CD4-positive, alpha-beta T cell treated with Interferon gamma for 1 hour (primary cell): ENCODE measurements at regions not wholly inside any gene's neighbourhood (a gene's known extent, or its start where the extent isn't known, plus 50 kb on each side); places are given as distances from the start of the nearest gene placed in this dataset.

Experiments used
- DNase-seq: peaks from one replicate; pipeline ENCODE4 v3.0.0-alpha.2; 2020

DNA sequence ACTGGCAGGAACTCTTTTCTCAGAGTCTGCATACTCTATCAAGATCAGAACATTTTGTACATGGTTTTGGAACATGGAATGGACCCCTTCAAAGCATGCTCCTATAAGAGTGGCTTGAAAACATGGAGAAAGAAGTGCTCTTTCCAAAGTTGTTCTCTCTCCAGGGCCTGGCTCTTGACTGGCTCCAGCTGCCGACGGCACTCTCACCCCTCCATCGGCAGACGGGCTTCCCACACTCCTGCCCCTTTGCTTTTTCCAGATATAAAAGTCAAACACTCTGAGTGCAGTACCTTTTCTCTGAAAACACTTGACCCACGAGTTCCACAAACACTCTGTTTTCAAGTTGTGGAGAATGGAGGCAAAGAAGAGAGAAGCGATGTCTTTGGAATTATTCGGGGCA, 72.5 kb upstream of the ONECUT1 start:
- no peak for DNase-seq

DNA sequence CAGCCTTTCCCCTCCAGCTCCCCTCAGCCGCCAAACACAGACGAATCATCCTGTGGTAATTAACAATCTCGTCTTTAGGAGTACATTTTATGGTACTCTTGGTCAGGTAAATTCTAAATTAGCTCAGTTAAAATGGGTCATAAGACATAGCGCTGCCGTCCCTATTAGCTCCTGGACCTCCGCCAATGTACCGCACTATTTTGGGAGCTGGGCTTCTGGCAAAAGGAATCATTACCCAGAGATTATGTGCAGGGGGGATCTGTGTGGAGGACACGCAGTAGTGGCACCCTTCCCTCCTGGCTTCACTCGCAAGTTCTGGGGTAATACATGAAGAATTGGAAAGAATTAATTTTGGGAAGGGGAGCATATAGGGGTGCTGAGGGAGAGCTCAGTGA, 68.6 kb upstream of the ONECUT1 start:
- DNase-seq: no peak

DNA sequence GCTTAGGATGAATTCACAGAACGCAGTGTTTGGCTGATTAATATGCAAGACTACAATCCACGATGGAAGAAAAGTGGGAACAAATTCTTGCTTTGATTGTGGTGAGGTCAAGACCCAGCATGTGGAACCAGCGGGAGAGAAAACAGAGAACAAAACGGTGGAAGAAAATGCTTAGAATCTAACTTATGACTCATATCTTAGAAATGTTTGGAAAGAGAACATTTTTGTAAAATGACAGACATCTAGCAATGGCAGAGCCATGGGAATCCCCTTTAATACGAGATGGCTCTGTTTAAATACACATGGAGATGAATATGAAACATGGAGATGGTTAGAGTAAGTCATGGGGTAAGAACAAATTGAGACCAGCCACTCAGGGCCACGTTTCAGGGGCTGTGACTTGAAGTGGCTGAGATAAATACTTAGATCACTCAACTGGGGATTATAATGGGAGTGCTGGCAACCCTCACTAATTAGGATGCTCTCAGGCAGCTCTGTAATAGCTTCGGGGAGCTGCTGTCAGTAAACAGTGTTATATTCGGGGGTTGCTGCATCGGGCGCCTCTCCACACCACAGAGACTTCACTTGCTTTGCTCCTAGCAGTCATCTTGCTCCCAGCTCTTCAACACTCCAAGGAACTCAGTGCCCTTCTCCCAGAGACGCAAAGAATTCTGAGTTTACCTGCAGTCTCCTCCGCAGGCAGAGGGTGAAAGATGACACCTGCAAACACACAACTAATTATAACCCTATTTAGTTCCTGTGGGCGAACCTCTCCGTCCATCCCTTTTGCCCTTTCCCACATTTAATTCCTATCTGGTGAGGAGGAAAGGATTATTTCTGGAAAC, 68.0 kb upstream of the ONECUT1 start:
- no peak for DNase-seq

DNA sequence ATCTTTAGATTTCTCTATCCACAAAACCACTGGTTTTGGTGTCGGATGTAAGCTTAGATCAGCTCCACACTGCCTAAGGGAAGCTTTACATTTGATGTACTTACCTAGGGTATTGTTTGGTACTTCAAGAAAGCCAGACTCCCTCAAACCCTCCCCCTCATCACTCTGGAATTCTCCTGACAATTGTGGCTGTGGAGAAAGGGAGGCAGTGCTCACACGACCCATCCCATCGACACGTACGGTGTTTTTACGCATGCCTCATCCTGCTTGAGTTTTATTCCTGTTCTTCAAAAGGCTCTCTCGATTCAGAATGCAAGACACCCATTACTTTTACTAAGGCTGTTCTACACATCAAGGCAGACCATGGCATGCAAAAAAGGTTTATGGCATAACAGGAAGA, 67.3 kb upstream of the ONECUT1 start:
- DNase-seq: no peak

DNA sequence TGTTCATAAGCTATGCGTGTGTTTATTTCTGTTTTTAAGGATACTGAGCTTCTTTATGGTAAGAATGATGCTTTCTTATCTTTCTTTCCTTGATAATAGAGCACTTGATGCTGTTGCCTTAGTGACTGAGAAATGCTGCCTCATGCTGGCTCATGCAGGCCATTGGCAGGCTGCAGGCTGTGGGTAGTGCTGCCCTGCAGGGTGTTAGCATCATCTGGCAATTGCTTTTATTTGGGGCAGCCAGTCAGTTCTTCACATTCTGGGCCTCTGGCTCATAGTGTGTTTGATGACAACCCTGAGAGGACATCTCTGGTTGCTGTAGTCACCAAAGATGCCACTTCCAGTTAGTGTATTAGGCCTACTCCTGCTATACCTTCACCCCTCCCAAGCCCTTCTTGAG, 66.2 kb upstream of the ONECUT1 start:
- no peak for DNase-seq

DNA sequence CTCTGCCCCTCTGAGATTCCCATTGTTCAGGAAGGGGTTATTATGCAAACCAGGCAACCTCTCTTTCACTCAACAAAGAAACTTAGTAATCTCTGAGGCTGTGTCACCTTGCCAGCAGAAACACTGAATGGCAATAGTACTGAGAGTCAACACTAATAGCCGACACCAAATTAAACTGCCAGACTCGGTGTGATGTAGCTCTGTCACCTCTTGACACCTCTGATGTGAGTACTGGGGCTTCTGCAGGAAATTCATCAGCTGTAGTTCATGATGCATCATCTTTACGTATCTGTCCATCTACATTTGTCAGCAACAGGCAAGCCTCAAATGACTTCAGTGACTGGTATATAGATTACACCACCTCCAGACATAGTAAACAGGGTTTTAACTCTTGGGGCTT, 65.0 kb upstream of the ONECUT1 start:
- no peak for DNase-seq

DNA sequence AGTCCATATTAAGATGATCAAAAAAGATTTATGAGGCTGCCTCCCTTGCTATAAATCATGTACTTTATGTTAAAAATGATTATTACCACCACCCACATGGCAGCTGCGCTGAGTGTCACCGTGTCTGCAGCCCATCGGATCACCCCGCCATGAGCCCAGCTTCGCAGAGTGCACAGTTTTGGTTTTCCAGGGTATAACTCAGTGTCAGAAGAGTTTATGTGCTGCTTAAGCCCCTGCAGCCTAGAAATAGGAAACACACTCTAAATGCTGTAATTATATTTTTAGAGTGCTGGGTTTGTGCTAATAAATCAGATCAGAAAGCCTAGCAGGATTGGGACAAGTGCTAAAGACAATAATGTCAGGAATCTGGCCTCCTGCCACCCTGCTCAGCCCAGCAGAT, 54.7 kb upstream of the ONECUT1 start:
- DNase-seq: no peak
